Left renal pelvis (tissue), 4 donors: ENCODE measurements at regions not wholly inside any gene's neighbourhood (a gene's known extent, or its start where the extent isn't known, plus 50 kb on each side); places are given as distances from the start of the nearest gene placed in this dataset.

Experiments used
- DNase-seq, 4 donors: peaks; one replicate each; pipeline ENCODE4 v3.0.0-alpha.2; 2013; ENCODE audit warnings: low read depth in 4 of 4, low spot score in 3 of 4

- no peak for DNase-seq
Measured at GRCh38 chr5:156094001-156094400, 233.0 kb upstream of the SGCD start.

GRCh38 chr5:156095709-156096241 lies 231.2 kb upstream of the SGCD start:
- no peak for DNase-seq

- no peak for DNase-seq
Measured at GRCh38 chr5:156096259-156096658, 230.7 kb upstream of the SGCD start.

GRCh38 chr5:156103155-156103885 lies 223.6 kb upstream of the SGCD start:
- DNase-seq: no peak

- DNase-seq: no peak
Measured at GRCh38 chr5:156109317-156110023, 217.5 kb upstream of the SGCD start.

GRCh38 chr5:156119692-156120091 lies 207.3 kb upstream of the SGCD start:
- no peak for DNase-seq

GRCh38 chr5:156120777-156121176 lies 206.2 kb upstream of the SGCD start:
- DNase-seq: no peak

- DNase-seq: no peak
Measured at GRCh38 chr5:156121234-156121633, 205.7 kb upstream of the SGCD start.

- DNase-seq: no peak
Measured at GRCh38 chr5:156121882-156122281, 205.1 kb upstream of the SGCD start.

GRCh38 chr5:156124708-156125107 lies 202.3 kb upstream of the SGCD start:
- DNase-seq: no peak

- no peak for DNase-seq
Measured at GRCh38 chr5:156125118-156125517, 201.8 kb upstream of the SGCD start.

- DNase-seq: no peak
Measured at GRCh38 chr5:156126716-156127115, 200.2 kb upstream of the SGCD start.

GRCh38 chr5:156128026-156128425 lies 198.9 kb upstream of the SGCD start:
- no peak for DNase-seq

- no peak for DNase-seq
Measured at GRCh38 chr5:156134216-156134615, 192.7 kb upstream of the SGCD start.

- DNase-seq: no peak
Measured at GRCh38 chr5:156135531-156135930, 191.4 kb upstream of the SGCD start.

GRCh38 chr5:156137071-156137869 lies 189.7 kb upstream of the SGCD start:
- DNase-seq: no peak

GRCh38 chr5:156142867-156143266 lies 184.1 kb upstream of the SGCD start:
- DNase-seq: no peak

GRCh38 chr5:156147261-156147943 lies 179.6 kb upstream of the SGCD start:
- DNase-seq: no peak

GRCh38 chr5:156147944-156148285 lies 179.0 kb upstream of the SGCD start:
- DNase-seq: no peak

- DNase-seq: no peak
Measured at GRCh38 chr5:156148301-156148700, 178.7 kb upstream of the SGCD start.

GRCh38 chr5:156149213-156149612 lies 177.8 kb upstream of the SGCD start:
- DNase-seq: no peak
